Panc1 (cell line): ENCODE measurements at regions not wholly inside any gene's neighbourhood (a gene's known extent, or its start where the extent isn't known, plus 50 kb on each side); places are given as distances from the start of the nearest gene placed in this dataset.

Source experiments
- ATAC-seq: fragments of 200-7000 bp; cut with Tn5 transposase; 2 replicates; pipeline ENCODE4 v1.9.1; 2020; ENCODE audit warnings: mild to moderate bottlenecking, moderate library complexity
- BruUV-seq: library from RNA; stranded (reverse); fragments of 400-500 nt; replicated peaks from 2 replicates; lab custom pipeline; 2021; lab: Mats Ljungman, UMichigan
- CTCF ChIA-PET: fragments of 300-600 bp; sonication (Branson Sonifier 250); formaldehyde crosslinking; loops from one replicate; lab custom pipeline; 2022; ENCODE audit warnings: antibody characterized with exemption; lab: Charles Lee
- POLR2A ChIA-PET: fragments of 300-600 bp; sonication (Branson Sonifier 250); formaldehyde crosslinking; loops from one replicate; lab custom pipeline; 2022; ENCODE audit warnings: antibody characterized with exemption; lab: Charles Lee
- DNase-seq: peaks from one replicate; pipeline ENCODE4 v3.0.0-alpha.2; 2010; ENCODE audit warnings: low read depth, low spot score
- H3K27ac ChIP-seq: 2 replicates; pipeline ENCODE4 v1.5.1; 2011; ENCODE audit warnings: mild to moderate bottlenecking, low read length, inconsistent platforms
- H3K27me3 ChIP-seq: fragments of 200-500 bp; sonication (Bioruptor generic); 2 replicates; pipeline ENCODE4 v1.6.0; 2014; ENCODE audit warnings: low read length, inconsistent platforms; ENCODE audit not compliant: control insufficient read depth, insufficient read depth
- H3K36me3 ChIP-seq: fragments of 200-500 bp; sonication (Bioruptor generic); 2 replicates; pipeline ENCODE4 v1.5.1; 2014; ENCODE audit warnings: inconsistent platforms, mild to moderate bottlenecking, low read length, moderate library complexity; ENCODE audit not compliant: control insufficient read depth, insufficient read depth
- H3K4me1 ChIP-seq: 2 replicates; pipeline ENCODE4 v1.5.1; 2011; ENCODE audit warnings: inconsistent platforms, mild to moderate bottlenecking, low read length, moderate library complexity; ENCODE audit not compliant: control insufficient read depth, insufficient read depth
- H3K4me3 ChIP-seq, 2 experiments: 2 replicates each; pipeline ENCODE4 v1.5.1; 2011 to 2012; ENCODE audit warnings: low read depth in 2 of 2, low read length in 2 of 2, mild to moderate bottlenecking in 2 of 2, inconsistent platforms in 1 of 2, moderate library complexity in 1 of 2
- H3K9me3 ChIP-seq: fragments of 200-500 bp; sonication (Bioruptor generic); 2 replicates; pipeline ENCODE4 v1.5.1; 2014; ENCODE audit warnings: low read depth, mild to moderate bottlenecking, inconsistent platforms, low read length, moderate library complexity; ENCODE audit not compliant: control insufficient read depth, insufficient read depth
- POLR2AphosphoS5 ChIP-seq: IDR thresholded peaks from 2 replicates; pipeline ENCODE4 v1.6.1; 2012; ENCODE audit warnings: mild to moderate bottlenecking, low read depth, low read length, moderate library complexity
- SIN3A ChIP-seq: IDR thresholded peaks from 2 replicates; pipeline ENCODE4 v1.6.1; 2012; ENCODE audit warnings: low read depth, mild to moderate bottlenecking, low read length, moderate library complexity, borderline replicate concordance; ENCODE audit not compliant: insufficient read depth
- TCF7L2 ChIP-seq: IDR thresholded peaks from 2 replicates; pipeline ENCODE4 v1.6.1; 2011; ENCODE audit warnings: mild to moderate bottlenecking, low read depth, low read length, inconsistent platforms
- in situ Hi-C: cut with HindIII; loops from 2 replicates; pipeline ENCODE4 v1.10.0; 2016; ENCODE audit warnings: low sequenced_read_pairs, low pct_unique_long_range_greater_than_20kb
- intact Hi-C: fragments of 100-400 bp; cut with micrococcal nuclease; formaldehyde crosslinking; loops from one replicate; pipeline ENCODE4 v1.10.0; 2022; ENCODE audit not compliant: unreplicated experiment
- TF ChIP-seq, protein P1 (sequence below), 2 experiments: IDR thresholded peaks; 2 replicates each; pipeline ENCODE4 v1.6.1; 2011 to 2012; ENCODE audit warnings: low read depth in 2 of 2, control low read depth in 1 of 2, low read length in 1 of 2, mild to moderate bottlenecking in 1 of 2, moderate library complexity in 1 of 2; ENCODE audit not compliant: insufficient read depth in 1 of 2
- TF ChIP-seq, protein P2 (sequence below): fragments of 450-650 bp; IDR thresholded peaks from 2 replicates; pipeline ENCODE4 v1.5.1; 2017; ENCODE audit warnings: mild to moderate bottlenecking

DNA sequence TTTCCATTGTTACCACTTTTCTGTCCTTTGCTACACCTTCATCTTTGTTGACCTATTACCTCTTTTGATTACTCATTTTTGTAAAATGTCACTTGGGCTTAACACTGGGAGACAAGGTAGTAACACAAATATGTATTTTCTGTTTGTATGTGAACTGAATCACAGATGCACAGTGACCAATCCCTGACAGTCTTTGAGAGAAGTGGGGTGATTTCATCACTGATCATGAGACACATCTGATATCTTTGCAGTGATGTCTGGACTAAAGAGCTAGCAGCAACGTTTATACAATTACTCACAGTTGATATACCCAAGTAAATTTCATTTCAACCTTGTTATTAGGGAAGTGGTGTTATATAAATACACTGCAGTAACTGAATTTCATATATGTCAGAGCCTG, 1397.4 kb upstream of the SPRY2 start:
- H3K27ac ChIP-seq = no peak overlapping the region
- H3K9me3 ChIP-seq = no peaks in the 10 kb centered on the region
- no peak for ATAC-seq
- H3K36me3 ChIP-seq = no peaks in the 10 kb centered on the region
- POLR2A ChIA-PET = no interaction called here
- CTCF ChIA-PET = no interaction called here
- no peaks in the 10 kb centered on the region for H3K4me1 ChIP-seq
- no peaks in the 10 kb centered on the region for H3K27me3 ChIP-seq
- intact Hi-C loops (no loop called here), in situ Hi-C loops (no loop called here)
- TF ChIP-seq POLR2AphosphoS5 (no peak), SIN3A (no peak), TCF7L2 (no peak)
- TF ChIP-seq, protein P1, sequence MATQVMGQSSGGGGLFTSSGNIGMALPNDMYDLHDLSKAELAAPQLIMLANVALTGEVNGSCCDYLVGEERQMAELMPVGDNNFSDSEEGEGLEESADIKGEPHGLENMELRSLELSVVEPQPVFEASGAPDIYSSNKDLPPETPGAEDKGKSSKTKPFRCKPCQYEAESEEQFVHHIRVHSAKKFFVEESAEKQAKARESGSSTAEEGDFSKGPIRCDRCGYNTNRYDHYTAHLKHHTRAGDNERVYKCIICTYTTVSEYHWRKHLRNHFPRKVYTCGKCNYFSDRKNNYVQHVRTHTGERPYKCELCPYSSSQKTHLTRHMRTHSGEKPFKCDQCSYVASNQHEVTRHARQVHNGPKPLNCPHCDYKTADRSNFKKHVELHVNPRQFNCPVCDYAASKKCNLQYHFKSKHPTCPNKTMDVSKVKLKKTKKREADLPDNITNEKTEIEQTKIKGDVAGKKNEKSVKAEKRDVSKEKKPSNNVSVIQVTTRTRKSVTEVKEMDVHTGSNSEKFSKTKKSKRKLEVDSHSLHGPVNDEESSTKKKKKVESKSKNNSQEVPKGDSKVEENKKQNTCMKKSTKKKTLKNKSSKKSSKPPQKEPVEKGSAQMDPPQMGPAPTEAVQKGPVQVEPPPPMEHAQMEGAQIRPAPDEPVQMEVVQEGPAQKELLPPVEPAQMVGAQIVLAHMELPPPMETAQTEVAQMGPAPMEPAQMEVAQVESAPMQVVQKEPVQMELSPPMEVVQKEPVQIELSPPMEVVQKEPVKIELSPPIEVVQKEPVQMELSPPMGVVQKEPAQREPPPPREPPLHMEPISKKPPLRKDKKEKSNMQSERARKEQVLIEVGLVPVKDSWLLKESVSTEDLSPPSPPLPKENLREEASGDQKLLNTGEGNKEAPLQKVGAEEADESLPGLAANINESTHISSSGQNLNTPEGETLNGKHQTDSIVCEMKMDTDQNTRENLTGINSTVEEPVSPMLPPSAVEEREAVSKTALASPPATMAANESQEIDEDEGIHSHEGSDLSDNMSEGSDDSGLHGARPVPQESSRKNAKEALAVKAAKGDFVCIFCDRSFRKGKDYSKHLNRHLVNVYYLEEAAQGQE (IDR thresholded peaks at IDR 0.05; ENCODE audit: insufficient read depth in 1 of 2, low read depth in 2 of 2, low read length in 1 of 2) = no peak
- TF ChIP-seq, protein P2, sequence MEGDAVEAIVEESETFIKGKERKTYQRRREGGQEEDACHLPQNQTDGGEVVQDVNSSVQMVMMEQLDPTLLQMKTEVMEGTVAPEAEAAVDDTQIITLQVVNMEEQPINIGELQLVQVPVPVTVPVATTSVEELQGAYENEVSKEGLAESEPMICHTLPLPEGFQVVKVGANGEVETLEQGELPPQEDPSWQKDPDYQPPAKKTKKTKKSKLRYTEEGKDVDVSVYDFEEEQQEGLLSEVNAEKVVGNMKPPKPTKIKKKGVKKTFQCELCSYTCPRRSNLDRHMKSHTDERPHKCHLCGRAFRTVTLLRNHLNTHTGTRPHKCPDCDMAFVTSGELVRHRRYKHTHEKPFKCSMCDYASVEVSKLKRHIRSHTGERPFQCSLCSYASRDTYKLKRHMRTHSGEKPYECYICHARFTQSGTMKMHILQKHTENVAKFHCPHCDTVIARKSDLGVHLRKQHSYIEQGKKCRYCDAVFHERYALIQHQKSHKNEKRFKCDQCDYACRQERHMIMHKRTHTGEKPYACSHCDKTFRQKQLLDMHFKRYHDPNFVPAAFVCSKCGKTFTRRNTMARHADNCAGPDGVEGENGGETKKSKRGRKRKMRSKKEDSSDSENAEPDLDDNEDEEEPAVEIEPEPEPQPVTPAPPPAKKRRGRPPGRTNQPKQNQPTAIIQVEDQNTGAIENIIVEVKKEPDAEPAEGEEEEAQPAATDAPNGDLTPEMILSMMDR = no peak
- no TSS peak for BruUV-seq
- no peak overlapping the region for H3K4me3 ChIP-seq
- DNase-seq = no peak

DNA sequence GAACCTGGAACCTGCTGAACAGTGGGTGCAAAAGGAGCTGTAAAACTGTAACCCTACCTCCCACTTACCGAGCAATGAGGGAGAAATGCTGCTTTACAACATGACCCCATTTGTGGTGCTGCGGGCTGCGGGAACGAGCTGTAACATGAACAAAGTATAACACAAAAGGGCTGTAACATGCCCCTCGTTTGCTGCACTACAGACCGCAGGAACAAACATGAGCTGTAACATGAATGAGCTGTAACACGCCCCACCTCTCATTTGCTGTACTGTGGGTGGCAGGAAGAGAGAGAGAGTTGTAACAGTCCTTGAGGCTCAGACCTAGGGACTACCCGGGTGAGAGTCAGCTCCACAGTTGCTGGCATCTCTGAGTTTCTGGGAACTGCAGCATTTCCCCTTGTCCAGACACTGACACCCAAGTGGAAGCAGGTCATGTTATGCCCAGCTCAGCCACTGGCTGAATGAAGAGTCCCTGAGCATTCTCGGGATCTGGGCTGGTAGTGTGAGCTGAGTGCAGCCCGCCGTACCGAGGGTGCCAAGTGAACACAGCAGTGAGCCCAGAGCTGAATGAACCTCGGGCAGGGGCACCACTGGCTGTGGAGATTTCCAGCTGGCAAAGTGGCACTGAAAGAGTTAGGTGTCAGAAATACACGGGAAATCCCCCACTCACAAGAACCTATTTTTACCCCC, 1385.3 kb upstream of the SPRY2 start:
- no peak for ATAC-seq
- in situ Hi-C loops = no loop called here
- TF ChIP-seq SIN3A = no peak

DNA sequence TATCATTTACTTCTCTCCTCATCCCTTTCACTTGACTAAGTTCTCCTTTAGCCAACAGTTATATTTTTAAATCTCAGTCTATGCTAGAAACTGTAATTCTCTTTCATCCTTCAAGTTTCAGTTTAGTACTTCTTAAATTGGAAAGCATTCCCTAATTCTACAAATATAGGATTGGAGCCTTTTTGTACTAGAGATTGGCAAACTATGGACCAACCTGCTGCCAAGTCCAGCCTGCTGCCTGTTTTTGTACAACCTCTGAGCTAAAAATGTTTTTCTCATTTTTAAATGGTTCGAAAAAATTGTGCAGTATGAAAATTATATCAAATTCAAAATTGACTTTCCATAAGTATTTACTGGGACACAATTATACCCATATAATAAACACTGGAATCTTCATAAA, 1381.5 kb upstream of the SPRY2 start:
- H3K4me1 ChIP-seq = no peaks in the 10 kb centered on the region
- no peaks in the 10 kb centered on the region for H3K36me3 ChIP-seq
- ATAC-seq (no peak), DNase-seq (no peak)
- ChIA-PET CTCF (no interaction called here), POLR2A (no interaction called here)
- TF ChIP-seq TCF7L2 = no peak
- no peak for TF ChIP-seq POLR2AphosphoS5
- no peak for TF ChIP-seq SIN3A
- TF ChIP-seq, protein P1 (IDR thresholded peaks at IDR 0.05; ENCODE audit: insufficient read depth in 1 of 2, low read depth in 2 of 2, low read length in 1 of 2) = no peak
- TF ChIP-seq, protein P2 = no peak
- no peaks in the 10 kb centered on the region; the same call in 1 of the 2 replicates for H3K9me3 ChIP-seq
- BruUV-seq = no TSS peak
- intact Hi-C loops (no loop called here), in situ Hi-C loops (no loop called here)
- H3K4me3 ChIP-seq = no peak overlapping the region
- H3K27ac ChIP-seq = no peak overlapping the region
- no peaks in the 10 kb centered on the region for H3K27me3 ChIP-seq

More for the DNA sequence above, 1385.3 kb upstream of the SPRY2 start:
- Histone ChIP-seq H3K4me3 (no peak overlapping the region), H3K4me1 (no peaks in the 10 kb centered on the region), H3K9me3 (no peaks in the 10 kb centered on the region; the same call in 1 of the 2 replicates), H3K36me3 (no peaks in the 10 kb centered on the region), H3K27ac (no peak overlapping the region), H3K27me3 (no peaks in the 10 kb centered on the region)
- ChIA-PET CTCF (no interaction called here), POLR2A (no interaction called here)
- no peak for DNase-seq
- intact Hi-C loops = no loop called here
- no TSS peak for BruUV-seq
